Suprapubic skin (tissue), 3 donors: ENCODE measurements at regions not wholly inside any gene's neighbourhood (a gene's known extent, or its start where the extent isn't known, plus 50 kb on each side); places are given as distances from the start of the nearest gene placed in this dataset.

Experiments used
- CTCF ChIP-seq, 2 donors: fragments of 200-600 bp in 1 of 2; fragments of 450-650 bp in 1 of 2; sonication (generic) in 1 of 2; IDR thresholded peaks; one replicate each; pipeline ENCODE4 v1.5.1; 2016 to 2019; ENCODE audit warnings: antibody characterized with exemption in 2 of 2, mild to moderate bottlenecking in 1 of 2, moderate library complexity in 1 of 2
- POLR2A ChIP-seq, 2 donors: fragments of 450-650 bp; IDR thresholded peaks; one replicate each; pipeline ENCODE4 v1.6.1; 2017; ENCODE audit warnings: antibody characterized with exemption in 2 of 2, mild to moderate bottlenecking in 2 of 2, moderate library complexity in 2 of 2

- TF ChIP-seq CTCF (IDR thresholded peaks at IDR 0.05) (no peak), POLR2A (IDR thresholded peaks at IDR 0.05) (no peak)
These were observed 81.1 kb upstream of the PRNP start for GRCh38 chr20:4605166-4605565.
